ENCODE measurements at regions not wholly inside any gene's neighbourhood (a gene's known extent, or its start where the extent isn't known, plus 50 kb on each side); places are given as distances from the start of the nearest gene placed in this dataset.

- no peak for TF ChIP-seq CTCF (IDR thresholded peaks at IDR 0.05; ENCODE audit: low read depth, low read length)
- no peak overlapping the region for H3K4me3 ChIP-seq (ENCODE audit: low read depth, low read length)
Measured at GRCh38 chr16:82331974-82332750, 162.1 kb upstream of the MPHOSPH6 start.

- no peak for TF ChIP-seq CTCF (IDR thresholded peaks at IDR 0.05; ENCODE audit: low read depth, low read length)
- no peak overlapping the region for H3K4me3 ChIP-seq (ENCODE audit: low read depth, low read length)
Measured at GRCh38 chr16:82331397-82331796, 161.4 kb upstream of the MPHOSPH6 start.

- H3K4me3 ChIP-seq (ENCODE audit: low read depth, low read length) = no peak overlapping the region
- TF ChIP-seq CTCF (IDR thresholded peaks at IDR 0.05; ENCODE audit: low read depth, low read length) = no peak
Measured at GRCh38 chr16:82329504-82330192, 159.6 kb upstream of the MPHOSPH6 start.

GRCh38 chr16:82328881-82329469 is 159.0 kb upstream of the MPHOSPH6 start:
- no peak overlapping the region for H3K4me3 ChIP-seq (ENCODE audit: low read depth, low read length)
- TF ChIP-seq CTCF (IDR thresholded peaks at IDR 0.05; ENCODE audit: low read depth, low read length) = no peak

GRCh38 chr16:82323171-82323570 is 153.1 kb upstream of the MPHOSPH6 start:
- no peak overlapping the region for H3K4me3 ChIP-seq (ENCODE audit: low read depth, low read length)
- TF ChIP-seq CTCF (IDR thresholded peaks at IDR 0.05; ENCODE audit: low read depth, low read length) = no peak

- no peak for TF ChIP-seq CTCF (IDR thresholded peaks at IDR 0.05; ENCODE audit: low read depth, low read length)
Measured at GRCh38 chr16:82322177-82322576, 152.2 kb upstream of the MPHOSPH6 start.

GRCh38 chr16:82319038-82319437 is 149.0 kb upstream of the MPHOSPH6 start:
- TF ChIP-seq CTCF (IDR thresholded peaks at IDR 0.05; ENCODE audit: low read depth, low read length) = no peak
- no peak overlapping the region for H3K4me3 ChIP-seq (ENCODE audit: low read depth, low read length)

More at GRCh38 chr16:82322177-82322576, 152.2 kb upstream of the MPHOSPH6 start:
- no peak overlapping the region for H3K4me3 ChIP-seq (ENCODE audit: low read depth, low read length)
